ENCODE measurements at regions not wholly inside any gene's neighbourhood (a gene's known extent, or its start where the extent isn't known, plus 50 kb on each side); places are given as distances from the start of the nearest gene placed in this dataset.
"Not testable (repeated sequence)": the region's sequence is repeated elsewhere in the genome, so short reads cannot be mapped to it uniquely, and the experiment has no call there.

- peak in 1 of 2 donors; percentile 37 for DNase-seq (ENCODE audit: low spot score in 2 of 2)
- H3K4me1 ChIP-seq, result no peaks in the 10 kb centered on the region
- no peak overlapping the region for H3K4me3 ChIP-seq
- no peaks in the 10 kb centered on the region for H3K9me3 ChIP-seq
- H3K36me3 ChIP-seq, result no peaks in the 10 kb centered on the region
- no peaks in the 10 kb centered on the region for H3K27me3 ChIP-seq
- no peak for TF ChIP-seq CTCF (IDR thresholded peaks at IDR 0.05)
- no peak overlapping the region for H3K27ac ChIP-seq
- intact Hi-C loops (cut with DNase I), result no loop called here
These were observed 106.6 kb upstream of the ALDH1A3 start for GRCh38 chr15:100772892-100773520.

- DNase-seq (ENCODE audit: low spot score in 2 of 2), result peak in 1 of 2 donors; percentile 44
- H3K36me3 ChIP-seq; intact Hi-C loops (cut with DNase I); H3K27ac ChIP-seq; H3K4me3 ChIP-seq; H3K9me3 ChIP-seq; H3K27me3 ChIP-seq; H3K4me1 ChIP-seq: not testable (repeated sequence)
These were observed 105.6 kb upstream of the ALDH1A3 start for GRCh38 chr15:100774044-100774443.

DNA sequence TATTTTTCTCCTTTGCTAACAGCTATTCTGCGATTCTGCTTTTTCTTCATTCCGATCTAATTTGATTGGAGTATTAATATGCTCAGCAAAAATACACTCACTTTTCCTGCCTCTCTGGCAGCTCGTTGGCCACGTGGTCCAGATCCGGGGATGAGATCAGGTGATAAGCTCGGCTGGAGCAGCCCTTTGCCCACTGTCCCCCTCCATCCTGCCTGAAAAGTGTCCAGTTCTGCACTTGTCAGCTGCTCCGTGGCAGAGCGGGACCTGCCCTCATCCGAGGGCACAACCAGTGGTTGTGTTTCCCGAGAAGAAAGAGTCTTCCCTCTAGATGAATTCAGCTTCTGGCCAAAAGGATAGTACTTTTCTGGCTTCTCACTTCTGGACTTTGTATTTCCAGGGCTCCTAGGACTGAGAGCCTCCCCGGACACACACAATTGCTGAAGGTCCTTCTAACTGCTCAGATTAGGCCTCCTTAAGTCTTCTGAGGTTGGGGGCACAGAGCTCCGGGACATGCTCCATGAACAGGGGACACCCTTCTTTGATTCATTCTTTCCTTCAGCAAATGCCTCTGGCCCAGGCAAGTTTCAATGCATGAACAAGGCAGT is 103.9 kb upstream of the ALDH1A3 start:
- no peak for TF ChIP-seq CTCF (IDR thresholded peaks at IDR 0.05)
- peak in 1 of 2 donors; percentile 34 for DNase-seq (ENCODE audit: low spot score in 2 of 2)
- H3K4me1 ChIP-seq, result no peaks in the 10 kb centered on the region

GRCh38 chr15:100777821-100778220 is 101.8 kb upstream of the ALDH1A3 start:
- Histone ChIP-seq H3K4me1 (no peaks in the 10 kb centered on the region), H3K9me3 (no peaks in the 10 kb centered on the region), H3K27me3 (no peaks in the 10 kb centered on the region), H3K4me3 (no peak overlapping the region), H3K27ac (no peak overlapping the region), H3K36me3 (no peaks in the 10 kb centered on the region)
- DNase-seq (ENCODE audit: low spot score in 2 of 2), result no peak
- intact Hi-C loops (cut with DNase I), result no loop called here
- no peak for TF ChIP-seq CTCF (IDR thresholded peaks at IDR 0.05)

More for the DNA sequence above, 103.9 kb upstream of the ALDH1A3 start:
- no peak overlapping the region for H3K27ac ChIP-seq
- H3K27me3 ChIP-seq, result no peaks in the 10 kb centered on the region
- no peaks in the 10 kb centered on the region for H3K36me3 ChIP-seq
- no peaks in the 10 kb centered on the region for H3K9me3 ChIP-seq
- intact Hi-C loops (cut with DNase I), result no loop called here
- no peak overlapping the region for H3K4me3 ChIP-seq

- intact Hi-C loops (cut with DNase I), result no loop called here
- peak in 1 of 2 donors; percentile 48 for DNase-seq (ENCODE audit: low spot score in 2 of 2)
- H3K36me3 ChIP-seq, result no peaks in the 10 kb centered on the region
- H3K27me3 ChIP-seq, result no peaks in the 10 kb centered on the region
- H3K4me1 ChIP-seq, result no peaks in the 10 kb centered on the region
- H3K9me3 ChIP-seq, result no peaks in the 10 kb centered on the region
- TF ChIP-seq CTCF (IDR thresholded peaks at IDR 0.05), result no peak
- no peak overlapping the region for H3K4me3 ChIP-seq
- H3K27ac ChIP-seq, result no peak overlapping the region
These were observed 100.8 kb upstream of the ALDH1A3 start for GRCh38 chr15:100778831-100779288.

GRCh38 chr15:100779331-100780207 is 100.1 kb upstream of the ALDH1A3 start:
- no peaks in the 10 kb centered on the region for H3K27me3 ChIP-seq
- H3K36me3 ChIP-seq, result no peaks in the 10 kb centered on the region
- no peaks in the 10 kb centered on the region for H3K4me1 ChIP-seq
- H3K9me3 ChIP-seq, result no peaks in the 10 kb centered on the region
- peak in 1 of 2 donors; percentile 27 for DNase-seq (ENCODE audit: low spot score in 2 of 2)
- TF ChIP-seq CTCF (IDR thresholded peaks at IDR 0.05), result no peak
- H3K4me3 ChIP-seq, result no peak overlapping the region
- intact Hi-C loops (cut with DNase I), result no loop called here
- no peak overlapping the region for H3K27ac ChIP-seq
